ENCODE measurements at regions not wholly inside any gene's neighbourhood (a gene's known extent, or its start where the extent isn't known, plus 50 kb on each side); places are given as distances from the start of the nearest gene placed in this dataset.

DNA sequence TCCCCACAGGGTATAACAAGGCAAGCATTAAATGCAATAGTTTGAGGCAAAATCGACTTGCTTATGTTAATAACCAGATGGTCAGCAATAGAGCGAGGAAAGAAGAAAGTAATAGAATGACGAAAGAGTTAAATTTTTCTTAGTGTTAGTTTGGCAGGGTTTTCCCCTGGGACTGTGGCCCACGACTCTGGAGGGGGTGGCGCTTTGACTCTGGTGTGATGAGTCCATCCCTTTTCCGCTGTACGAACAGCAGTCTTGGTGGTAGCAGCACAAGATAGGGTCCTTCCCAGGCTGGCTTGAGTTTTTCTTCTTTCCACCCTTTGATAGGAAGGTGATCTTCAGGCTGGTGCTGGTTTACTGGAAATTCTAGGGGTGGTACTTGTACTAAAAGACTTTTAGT is 69.2 kb upstream of the GMDS start:
- TF ChIP-seq GATA3 (IDR thresholded peaks at IDR 0.05; ENCODE audit: low read depth, low read length): no peak
- TF ChIP-seq GATA2 (IDR thresholded peaks at IDR 0.05; ENCODE audit: low read depth, low read length): no peak
